H1 (cell line): ENCODE measurements at regions not wholly inside any gene's neighbourhood (a gene's known extent, or its start where the extent isn't known, plus 50 kb on each side); places are given as distances from the start of the nearest gene placed in this dataset.

Source experiments
- CTCF ChIA-PET: fragments of 300-600 bp; sonication (Branson Sonifier 250); formaldehyde crosslinking; loops from one replicate; lab custom pipeline; 2021; ENCODE audit not compliant: partially characterized antibody; lab: Charles Lee
- POLR2A ChIA-PET: fragments of 300-600 bp; sonication (Branson Sonifier 250); formaldehyde crosslinking; loops from one replicate; lab custom pipeline; 2021; ENCODE audit warnings: inconsistent platforms; ENCODE audit not compliant: partially characterized antibody; lab: Charles Lee
- DNase-seq, 2 experiments: peaks; one replicate each; pipeline versions ENCODE4 v3.0.0 to v3.0.0-alpha.2; 2010 to 2022; ENCODE audit warnings: low spot score in 2 of 2, low read depth in 1 of 2, mixed read lengths in 1 of 2
- FAIRE-seq: peaks from 2 replicates; lab custom pipeline; 2011; peaks lifted over from hg19 to GRCh38; lab: Jason Lieb, UNC
- H2AFZ ChIP-seq: 2 replicates; pipeline ENCODE4 v1.8.1; 2012; ENCODE audit warnings: low read length, inconsistent platforms
- H2AK5ac ChIP-seq: 2 replicates; pipeline ENCODE4 v1.6.1; 2013; ENCODE audit warnings: low read depth, low read length
- H2BK120ac ChIP-seq: replicated peaks from 2 replicates; pipeline ENCODE3; 2013; ENCODE audit warnings: low read depth, low read length, inconsistent platforms
- H2BK12ac ChIP-seq: 2 replicates; pipeline ENCODE4 v1.6.1; 2013; ENCODE audit warnings: low read depth, low read length
- H2BK15ac ChIP-seq: 2 replicates; pipeline ENCODE4 v1.6.1; 2013; ENCODE audit warnings: low read length
- H2BK20ac ChIP-seq: 2 replicates; pipeline ENCODE4 v1.6.1; 2013; ENCODE audit warnings: low read length
- H2BK5ac ChIP-seq: 2 replicates; pipeline ENCODE4 v1.6.1; 2013; ENCODE audit warnings: low read depth, low read length
- H3K14ac ChIP-seq: 2 replicates; pipeline ENCODE4 v1.6.1; 2013; ENCODE audit warnings: inconsistent platforms; ENCODE audit not compliant: insufficient read length
- H3K18ac ChIP-seq: 2 replicates; pipeline ENCODE4 v1.6.1; 2013; ENCODE audit warnings: low read length; ENCODE audit errors: extremely low read depth
- H3K23ac ChIP-seq: 2 replicates; pipeline ENCODE4 v1.6.1; 2013; ENCODE audit warnings: inconsistent platforms; ENCODE audit not compliant: insufficient read length
- H3K23me2 ChIP-seq: 2 replicates; pipeline ENCODE4 v1.6.1; 2013; ENCODE audit warnings: low read depth, low read length
- H3K27ac ChIP-seq: 2 replicates; pipeline ENCODE4 v1.6.1; 2011; ENCODE audit warnings: low read depth, low read length, inconsistent platforms
- H3K27me3 ChIP-seq, 4 experiments: replicated peaks in 1 of 4; 1 replicate in 1 of 4; 2 replicates in 3 of 4; pipeline versions ENCODE4 v1.6.1 to v1.8.1; 2011 to 2013; ENCODE audit warnings: low read length in 3 of 4, mild to moderate bottlenecking in 3 of 4, inconsistent platforms in 2 of 4, mixed read lengths in 2 of 4, moderate library complexity in 1 of 4; ENCODE audit not compliant: control insufficient read depth in 3 of 4, insufficient read depth in 3 of 4; ENCODE audit errors: extremely low read depth in 1 of 4
- H3K36me3 ChIP-seq, 4 experiments: 2 replicates each; pipeline versions ENCODE4 v1.6.1 to v1.8.1; 2011 to 2013; ENCODE audit warnings: mild to moderate bottlenecking in 4 of 4, low read length in 3 of 4, moderate library complexity in 2 of 4, control low read depth in 1 of 4, inconsistent platforms in 1 of 4; ENCODE audit not compliant: insufficient read depth in 4 of 4, control insufficient read depth in 2 of 4
- H3K4ac ChIP-seq: replicated peaks from 2 replicates; pipeline ENCODE3; 2013; ENCODE audit warnings: low read length, low read depth, mixed read lengths, inconsistent platforms; ENCODE audit not compliant: insufficient read length
- H3K4me1 ChIP-seq, 4 experiments: replicated peaks in 1 of 4; 1 replicate in 1 of 4; 2 replicates in 3 of 4; pipeline versions ENCODE4 v1.6.1 to v1.8.1; 2011 to 2013; ENCODE audit warnings: low read length in 3 of 4, inconsistent platforms in 2 of 4, mixed read lengths in 1 of 4; ENCODE audit not compliant: insufficient read depth in 4 of 4, control insufficient read depth in 3 of 4
- H3K4me2 ChIP-seq, 2 experiments: 2 replicates each; pipeline versions ENCODE4 v1.6.1 to v1.8.1; 2011 to 2013; ENCODE audit warnings: low read depth in 2 of 2, low read length in 2 of 2, control low read depth in 1 of 2, inconsistent platforms in 1 of 2, mild to moderate bottlenecking in 1 of 2; ENCODE audit not compliant: insufficient read depth in 1 of 2
- H3K4me3 ChIP-seq, 4 experiments: fragments of 200-600, 300-600 bp in 1 of 4; sonication (generic), shearing (Covaris generic), sonication (Bioruptor Twin) in 1 of 4; 2 replicates each; pipeline versions ENCODE4 v1.5.1 to v1.8.1; 2011 to 2016; ENCODE audit warnings: low read length in 4 of 4, low read depth in 3 of 4, control low read depth in 2 of 4, inconsistent platforms in 2 of 4, mild to moderate bottlenecking in 2 of 4, mixed read lengths in 1 of 4, moderate library complexity in 1 of 4; ENCODE audit not compliant: insufficient read depth in 2 of 4; ENCODE audit errors: extremely low read depth in 1 of 4
- H3K56ac ChIP-seq: replicated peaks from 2 replicates; pipeline ENCODE3; 2013; ENCODE audit warnings: low read depth, mild to moderate bottlenecking, mixed read lengths, low read length, inconsistent platforms; ENCODE audit not compliant: insufficient read length
- H3K79me1 ChIP-seq: 2 replicates; pipeline ENCODE4 v1.6.1; 2013; ENCODE audit warnings: low read depth, low read length, control low read depth
- H3K79me2 ChIP-seq, 2 experiments: 2 replicates each; pipeline versions ENCODE4 v1.6.1 to v1.8.1; 2012 to 2013; ENCODE audit warnings: low read length in 2 of 2, mild to moderate bottlenecking in 2 of 2, inconsistent platforms in 1 of 2; ENCODE audit not compliant: insufficient read depth in 2 of 2, control insufficient read depth in 1 of 2
- H3K9ac ChIP-seq, 4 experiments: replicated peaks in 1 of 4; 1 replicate in 1 of 4; 2 replicates in 3 of 4; pipeline versions ENCODE4 v1.6.1 to v1.8.1; 2011 to 2013; ENCODE audit warnings: low read depth in 3 of 4, low read length in 3 of 4, control low read depth in 2 of 4, mild to moderate bottlenecking in 2 of 4, moderate library complexity in 2 of 4, inconsistent platforms in 1 of 4; ENCODE audit errors: extremely low read depth in 1 of 4
- H3K9me3 ChIP-seq, 2 experiments: 2 replicates each; pipeline versions ENCODE4 v1.6.1 to v1.8.1; 2012 to 2013; ENCODE audit warnings: mild to moderate bottlenecking in 2 of 2, moderate library complexity in 2 of 2, control low read depth in 1 of 2, inconsistent platforms in 1 of 2, low read depth in 1 of 2, low read length in 1 of 2, mixed read lengths in 1 of 2; ENCODE audit not compliant: insufficient read depth in 2 of 2
- H4K20me1 ChIP-seq, 2 experiments: replicated peaks in 1 of 2; 2 replicates each; pipeline versions ENCODE3 to v1.8.1; 2011 to 2013; ENCODE audit warnings: inconsistent platforms in 2 of 2, low read length in 2 of 2, mild to moderate bottlenecking in 1 of 2; ENCODE audit not compliant: insufficient read depth in 2 of 2, control insufficient read depth in 1 of 2
- H4K5ac ChIP-seq: 2 replicates; pipeline ENCODE4 v1.6.1; 2013; ENCODE audit warnings: low read length, low read depth, mixed read lengths, inconsistent platforms; ENCODE audit not compliant: insufficient read length
- H4K8ac ChIP-seq: 2 replicates; pipeline ENCODE4 v1.8.0; 2013; ENCODE audit warnings: mild to moderate bottlenecking, moderate library complexity, low read length, inconsistent platforms; ENCODE audit not compliant: insufficient read depth; ENCODE audit errors: extremely low read depth
- H4K91ac ChIP-seq: replicated peaks from 2 replicates; pipeline ENCODE3; 2013; ENCODE audit warnings: low read length, mixed read lengths, inconsistent platforms; ENCODE audit not compliant: insufficient read length
- BRCA1 ChIP-seq: IDR thresholded peaks from 2 replicates; pipeline ENCODE4 v1.6.1; 2012; ENCODE audit warnings: low read depth, low read length, improper control_type of control experiment
- CREB1 ChIP-seq: IDR thresholded peaks from 2 replicates; pipeline ENCODE4 v1.6.1; 2012; ENCODE audit warnings: inconsistent platforms
- E2F6 ChIP-seq: IDR thresholded peaks from 2 replicates; pipeline ENCODE4 v1.6.1; 2012; ENCODE audit warnings: inconsistent platforms
- EP300 ChIP-seq, 2 experiments: IDR thresholded peaks; 1 replicate in 1 of 2; 2 replicates in 1 of 2; pipeline ENCODE4 v1.6.1; 2011 to 2012; ENCODE audit warnings: low read depth in 2 of 2, low read length in 2 of 2, mild to moderate bottlenecking in 2 of 2, borderline replicate concordance in 1 of 2, inconsistent platforms in 1 of 2, moderate library complexity in 1 of 2
- JUND ChIP-seq: IDR thresholded peaks from 2 replicates; pipeline ENCODE4 v1.6.1; 2011; ENCODE audit warnings: mild to moderate bottlenecking, improper control_type of control experiment, low read length
- MAX ChIP-seq: IDR thresholded peaks from 2 replicates; pipeline ENCODE4 v1.6.1; 2012; ENCODE audit warnings: inconsistent platforms
- NANOG ChIP-seq: IDR thresholded peaks from 2 replicates; pipeline ENCODE4 v1.6.1; 2011; ENCODE audit warnings: low read length, low read depth, mild to moderate bottlenecking, inconsistent platforms; ENCODE audit not compliant: insufficient read depth, poor library complexity, severe bottlenecking
- RNF2 ChIP-seq: fragments of 200-900, 300-1000 bp; sonication (generic); IDR thresholded peaks from 2 replicates; pipeline ENCODE4 v1.7.1; 2016; ENCODE audit warnings: borderline replicate concordance, low read depth, mild to moderate bottlenecking, antibody characterized with exemption, low read length; ENCODE audit not compliant: poor library complexity, severe bottlenecking; ENCODE audit errors: missing control alignments
- SP2 ChIP-seq: IDR thresholded peaks from 2 replicates; pipeline ENCODE4 v1.6.1; 2012; ENCODE audit warnings: mild to moderate bottlenecking, low read length, inconsistent platforms
- SRF ChIP-seq: IDR thresholded peaks from 2 replicates; pipeline ENCODE4 v1.6.1; 2011; ENCODE audit warnings: mild to moderate bottlenecking, low read depth, low read length, moderate library complexity
- ZNF274 ChIP-seq: IDR thresholded peaks from 2 replicates; pipeline ENCODE4 v1.7.0; 2012; ENCODE audit warnings: low read length, borderline replicate concordance; ENCODE audit errors: extremely low read depth
- WGBS, 2 experiments: shearing (Covaris generic) in 1 of 2; methylation state at CpG; one replicate each; pipeline versions ENCODE4 v1.1.6 to v1.1.7; 2013 to 2015; ENCODE audit warnings: low lambda C conversion rate in 2 of 2, mixed read lengths in 2 of 2, inconsistent platforms in 1 of 2, low coverage in 1 of 2, missing lambda C conversion rate in 1 of 2; ENCODE audit not compliant: insufficient replicate concordance in 2 of 2, insufficient coverage in 1 of 2, insufficient read length in 1 of 2; ENCODE audit errors: extremely low coverage in 1 of 2, missing lambda C conversion rate in 1 of 2; 5-methylcytosine and 5-hydroxymethylcytosine counted together

GRCh38 chr14:104294628-104294982, 156.2 kb downstream of the KIF26A start:
- Histone ChIP-seq H3K4me3 (no peak overlapping the region), H4K20me1 (peaks cover 0 to 2% of the 10 kb centered on the region in 2 experiments), H2BK15ac (no peak overlapping the region), H3K27me3 (no peaks in the 10 kb centered on the region; a peak in 1 of 7 replicates), H2BK12ac (peak overlapping the region; percentile 97; the same call in 1 of the 2 replicates), H3K79me2 (no peaks in the 10 kb centered on the region), H3K79me1 (no peaks in the 10 kb centered on the region), H2BK5ac (peak overlapping the region; percentile 75; the same call in 1 of the 2 replicates), H4K91ac (no peak overlapping the region), H2BK20ac (peak overlapping the region; percentile 90; the same call in 1 of the 2 replicates), H3K18ac (no peak overlapping the region), H3K9me3 (no peaks in the 10 kb centered on the region), H3K9ac (no peak overlapping the region), H3K36me3 (no peaks in the 10 kb centered on the region), H2BK120ac (no peak overlapping the region), H3K23ac (no peak overlapping the region), H2AK5ac (peak overlapping the region; percentile 65; the same call in 1 of the 2 replicates), H4K5ac (no peak overlapping the region), H3K23me2 (peaks cover 9% of the 10 kb centered on the region; the same call in 1 of the 2 replicates), H3K27ac (no peak overlapping the region), H3K56ac (no peak overlapping the region), H3K4me2 (no peak overlapping the region), H3K4me1 (peaks cover 3 to 31% (median 25%) of the 10 kb centered on the region in 4 experiments), H3K4ac (no peak overlapping the region), H2AFZ (no peak overlapping the region), H4K8ac (no peak overlapping the region), H3K14ac (no peak overlapping the region)
- ChIA-PET CTCF (interaction anchor here (0.7 to 1.2 kb wide), 9 partner anchors 9 to 283 kb away, joined by 3 to 4 read pairs (median 3); no protein-coding TSS in a partner anchor), POLR2A (no interaction called here)
- FAIRE-seq (no peak), DNase-seq (no peak)
- WGBS, 2 experiments, result 89% methylated on average over 11 of the region's 11 CpGs; no CpG with 5 or more reads in 1 of the 2 experiments
- TF ChIP-seq SRF (no peak), BRCA1 (no peak), RNF2 (no peak), JUND (no peak), E2F6 (no peak), SP2 (no peak), EP300 (IDR thresholded peaks at IDR 0.05; ENCODE audit: borderline replicate concordance in 1 of 2, low read depth in 2 of 2, low read length in 2 of 2) (no peak), ZNF274 (no peak), MAX (no peak), NANOG (no peak), CREB1 (no peak)
